ENCODE measurements at regions not wholly inside any gene's neighbourhood (a gene's known extent, or its start where the extent isn't known, plus 50 kb on each side); places are given as distances from the start of the nearest gene placed in this dataset.
"Not testable (repeated sequence)": the region's sequence is repeated elsewhere in the genome, so short reads cannot be mapped to it uniquely, and the experiment has no call there.

DNA sequence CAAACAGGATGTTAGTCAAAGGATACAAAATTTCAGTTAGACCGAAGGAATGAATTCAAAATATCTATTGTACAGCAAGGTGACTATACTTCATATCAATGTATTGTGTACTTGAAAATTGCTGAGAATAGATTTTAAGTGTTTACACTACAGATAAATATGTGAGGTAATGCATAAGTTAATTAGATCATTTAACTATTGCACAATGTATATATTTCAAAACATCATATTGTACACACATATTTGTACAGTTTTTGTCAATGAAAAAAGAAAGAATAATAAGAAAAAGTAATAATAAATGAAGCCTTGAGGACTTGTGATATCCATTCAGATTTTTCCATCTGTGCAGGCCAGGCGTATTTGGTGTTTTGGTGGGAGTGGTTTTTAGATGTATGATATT lies 367.4 kb upstream of the SNX7 start:
- no peak for TF ChIP-seq CTCF (IDR thresholded peaks at IDR 0.05; ENCODE audit: insufficient read depth, low read length, poor library complexity, severe bottlenecking)
- no peak overlapping the region for H3K4me3 ChIP-seq (replicated peaks; ENCODE audit: low read depth, low read length)
- no peaks in the 10 kb centered on the region for H3K36me3 ChIP-seq (ENCODE audit: control insufficient read depth, insufficient read depth, low read length)
- H3K27me3 ChIP-seq (replicated peaks; ENCODE audit: control insufficient read depth, insufficient read depth, low read length) = no peaks in the 10 kb centered on the region
- DNase-seq (ENCODE audit: extremely low read depth, insufficient read length) = no peak

- no peak for TF ChIP-seq CTCF (IDR thresholded peaks at IDR 0.05; ENCODE audit: insufficient read depth, low read length, poor library complexity, severe bottlenecking)
- Histone ChIP-seq H3K27me3 (replicated peaks; ENCODE audit: control insufficient read depth, insufficient read depth, low read length) (no peaks in the 10 kb centered on the region), H3K4me3 (replicated peaks; ENCODE audit: low read depth, low read length) (no peak overlapping the region), H3K36me3 (ENCODE audit: control insufficient read depth, insufficient read depth, low read length) (no peaks in the 10 kb centered on the region)
- DNase-seq (ENCODE audit: extremely low read depth, insufficient read length) = no peak
These were observed 368.5 kb upstream of the SNX7 start for GRCh38 chr1:98292994-98293393.

DNA sequence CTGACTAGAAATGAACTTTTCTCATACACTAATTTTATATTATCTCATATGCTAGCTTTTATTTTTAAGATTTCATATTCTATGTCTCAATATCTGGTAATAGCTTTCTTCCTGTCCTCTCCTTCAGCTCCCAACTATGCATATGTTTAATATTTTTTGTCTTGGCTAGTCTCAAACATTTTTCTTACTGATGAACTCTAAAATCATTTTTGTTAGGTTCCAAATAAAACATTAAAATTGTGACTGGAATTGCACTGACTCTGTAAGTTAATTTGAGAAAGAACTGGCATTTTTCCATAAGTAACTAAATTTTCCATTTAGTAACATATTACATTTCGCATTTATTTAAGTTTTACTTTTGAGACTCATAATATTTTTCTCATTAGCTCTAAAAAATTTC lies 368.5 kb upstream of the DPYD start:
- DNase-seq (ENCODE audit: extremely low read depth, insufficient read length) = no peak
- H3K4me3 ChIP-seq (replicated peaks; ENCODE audit: low read depth, low read length) = no peak overlapping the region
- H3K27me3 ChIP-seq (replicated peaks; ENCODE audit: control insufficient read depth, insufficient read depth, low read length) = no peaks in the 10 kb centered on the region
- H3K36me3 ChIP-seq (ENCODE audit: control insufficient read depth, insufficient read depth, low read length) = no peaks in the 10 kb centered on the region
- no peak for TF ChIP-seq CTCF (IDR thresholded peaks at IDR 0.05; ENCODE audit: insufficient read depth, low read length, poor library complexity, severe bottlenecking)

- H3K27me3 ChIP-seq (replicated peaks; ENCODE audit: control insufficient read depth, insufficient read depth, low read length) = no peaks in the 10 kb centered on the region
- no peak for TF ChIP-seq CTCF (IDR thresholded peaks at IDR 0.05; ENCODE audit: insufficient read depth, low read length, poor library complexity, severe bottlenecking)
- no peak for DNase-seq (ENCODE audit: extremely low read depth, insufficient read length)
These were observed 367.7 kb upstream of the DPYD start for GRCh38 chr1:98288494-98288893.

DNA sequence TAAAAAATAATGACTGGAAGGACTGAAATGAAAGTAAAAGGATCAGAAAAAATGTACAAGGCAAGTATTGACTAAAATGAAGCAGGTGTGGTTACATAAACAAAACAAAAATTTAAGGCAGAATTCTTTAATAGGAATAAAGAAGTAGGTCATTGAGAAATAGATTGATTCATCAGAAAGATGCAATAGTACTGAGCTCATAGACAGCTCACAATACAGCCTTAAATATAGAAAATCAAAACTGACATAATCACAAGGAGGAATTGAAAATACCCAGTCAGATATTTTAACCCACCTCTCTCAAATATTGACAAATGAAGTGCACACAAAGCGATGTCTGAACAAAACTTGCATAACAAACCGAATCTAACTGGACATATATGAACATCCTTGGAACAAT lies 366.8 kb upstream of the DPYD start:
- no peak for TF ChIP-seq CTCF (IDR thresholded peaks at IDR 0.05; ENCODE audit: insufficient read depth, low read length, poor library complexity, severe bottlenecking)
- no peak overlapping the region for H3K4me3 ChIP-seq (replicated peaks; ENCODE audit: low read depth, low read length)
- no peaks in the 10 kb centered on the region for H3K27me3 ChIP-seq (replicated peaks; ENCODE audit: control insufficient read depth, insufficient read depth, low read length)
- DNase-seq (ENCODE audit: extremely low read depth, insufficient read length) = no peak
- H3K36me3 ChIP-seq (ENCODE audit: control insufficient read depth, insufficient read depth, low read length) = no peaks in the 10 kb centered on the region

More at GRCh38 chr1:98288494-98288893, 367.7 kb upstream of the DPYD start:
- Histone ChIP-seq H3K36me3 (ENCODE audit: control insufficient read depth, insufficient read depth, low read length) (no peaks in the 10 kb centered on the region), H3K4me3 (replicated peaks; ENCODE audit: low read depth, low read length) (no peak overlapping the region)

GRCh38 chr1:98286656-98287055 lies 365.8 kb upstream of the DPYD start:
- Histone ChIP-seq H3K4me3 (replicated peaks; ENCODE audit: low read depth, low read length) (no peak overlapping the region), H3K36me3 (ENCODE audit: control insufficient read depth, insufficient read depth, low read length) (no peaks in the 10 kb centered on the region), H3K27me3 (replicated peaks; ENCODE audit: control insufficient read depth, insufficient read depth, low read length) (no peaks in the 10 kb centered on the region)
- no peak for TF ChIP-seq CTCF (IDR thresholded peaks at IDR 0.05; ENCODE audit: insufficient read depth, low read length, poor library complexity, severe bottlenecking)
- DNase-seq (ENCODE audit: extremely low read depth, insufficient read length) = no peak

DNA sequence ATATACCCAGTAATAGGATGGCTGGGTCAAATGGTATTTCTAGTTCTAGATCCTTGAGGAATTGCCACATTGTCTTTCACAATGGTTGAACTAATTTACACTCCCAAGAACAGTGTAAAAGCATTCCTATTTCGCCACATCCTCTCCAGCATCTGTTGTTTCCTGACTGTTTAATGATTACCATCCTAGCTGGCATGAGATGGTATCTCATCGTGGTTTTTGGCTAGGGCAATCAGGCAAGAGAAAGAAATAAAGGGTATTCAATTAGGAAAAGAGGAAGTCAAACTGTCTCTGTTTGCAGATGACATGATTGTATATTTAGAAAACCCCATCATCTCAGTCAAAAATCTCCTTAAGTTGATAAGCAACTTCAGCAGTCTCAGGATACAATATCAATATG lies 364.5 kb upstream of the DPYD start:
- not testable (repeated sequence) for H3K27me3 ChIP-seq (replicated peaks; ENCODE audit: control insufficient read depth, insufficient read depth, low read length); DNase-seq (ENCODE audit: extremely low read depth, insufficient read length); H3K36me3 ChIP-seq (ENCODE audit: control insufficient read depth, insufficient read depth, low read length); H3K4me3 ChIP-seq (replicated peaks; ENCODE audit: low read depth, low read length)
